Chondrocyte (in vitro differentiated cells): ENCODE measurements at regions not wholly inside any gene's neighbourhood (a gene's known extent, or its start where the extent isn't known, plus 50 kb on each side); places are given as distances from the start of the nearest gene placed in this dataset.

Experiments
- DNase-seq: peaks from one replicate; pipeline ENCODE4 v3.0.0; 2021; ENCODE audit warnings: mixed read lengths, low spot score
- H3K27ac Mint-ChIP-seq: one replicate; pipeline ENCODE4 v1.8.0; 2021; ENCODE audit warnings: mild to moderate bottlenecking, moderate library complexity, mixed read lengths; ENCODE audit not compliant: unreplicated experiment
- H3K27me3 Mint-ChIP-seq: 2 replicates; pipeline ENCODE4 v1.8.0; 2021; ENCODE audit warnings: low read depth, mixed read lengths
- H3K36me3 Mint-ChIP-seq: 2 replicates; pipeline ENCODE4 v1.8.0; 2021; ENCODE audit warnings: low read depth, mixed read lengths
- H3K4me1 Mint-ChIP-seq: 2 replicates; pipeline ENCODE4 v1.8.0; 2021; ENCODE audit warnings: low read depth, mild to moderate bottlenecking, mixed read lengths
- H3K4me3 Mint-ChIP-seq: one replicate; pipeline ENCODE4 v1.8.0; 2021; ENCODE audit warnings: mild to moderate bottlenecking, moderate library complexity, mixed read lengths; ENCODE audit not compliant: unreplicated experiment
- H3K9me3 Mint-ChIP-seq: 2 replicates; pipeline ENCODE4 v1.8.0; 2021; ENCODE audit warnings: low read depth, mixed read lengths
- TF ChIP-seq, protein P1 (sequence below): fragments of 200-600 bp; sonication (generic); IDR thresholded peaks from 2 replicates; pipeline ENCODE4 v1.5.0; 2021; ENCODE audit warnings: antibody characterized with exemption, mild to moderate bottlenecking, moderate library complexity

GRCh38 chr3:117995842-117996437 is 1038.7 kb downstream of the IGSF11 start:
- no peak overlapping the region for H3K4me3 Mint-ChIP-seq
- no peaks in the 10 kb centered on the region for H3K36me3 Mint-ChIP-seq
- DNase-seq: no peak
- TF ChIP-seq, protein P1, sequence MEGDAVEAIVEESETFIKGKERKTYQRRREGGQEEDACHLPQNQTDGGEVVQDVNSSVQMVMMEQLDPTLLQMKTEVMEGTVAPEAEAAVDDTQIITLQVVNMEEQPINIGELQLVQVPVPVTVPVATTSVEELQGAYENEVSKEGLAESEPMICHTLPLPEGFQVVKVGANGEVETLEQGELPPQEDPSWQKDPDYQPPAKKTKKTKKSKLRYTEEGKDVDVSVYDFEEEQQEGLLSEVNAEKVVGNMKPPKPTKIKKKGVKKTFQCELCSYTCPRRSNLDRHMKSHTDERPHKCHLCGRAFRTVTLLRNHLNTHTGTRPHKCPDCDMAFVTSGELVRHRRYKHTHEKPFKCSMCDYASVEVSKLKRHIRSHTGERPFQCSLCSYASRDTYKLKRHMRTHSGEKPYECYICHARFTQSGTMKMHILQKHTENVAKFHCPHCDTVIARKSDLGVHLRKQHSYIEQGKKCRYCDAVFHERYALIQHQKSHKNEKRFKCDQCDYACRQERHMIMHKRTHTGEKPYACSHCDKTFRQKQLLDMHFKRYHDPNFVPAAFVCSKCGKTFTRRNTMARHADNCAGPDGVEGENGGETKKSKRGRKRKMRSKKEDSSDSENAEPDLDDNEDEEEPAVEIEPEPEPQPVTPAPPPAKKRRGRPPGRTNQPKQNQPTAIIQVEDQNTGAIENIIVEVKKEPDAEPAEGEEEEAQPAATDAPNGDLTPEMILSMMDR: no peak
- H3K27me3 Mint-ChIP-seq: peaks cover 30% of the 10 kb centered on the region
- H3K27ac Mint-ChIP-seq: no peak overlapping the region
- H3K4me1 Mint-ChIP-seq: no peaks in the 10 kb centered on the region
- no peaks in the 10 kb centered on the region for H3K9me3 Mint-ChIP-seq

GRCh38 chr3:117997201-117998049 is 1037.2 kb downstream of the IGSF11 start:
- peak; percentile 80 for DNase-seq
- Mint-ChIP-seq H3K9me3 (no peaks in the 10 kb centered on the region), H3K4me1 (no peaks in the 10 kb centered on the region), H3K36me3 (no peaks in the 10 kb centered on the region), H3K27me3 (peaks cover 26% of the 10 kb centered on the region), H3K27ac (no peak overlapping the region), H3K4me3 (no peak overlapping the region)
- TF ChIP-seq, protein P1: peak; percentile 96

GRCh38 chr3:117998071-117998470 is 1036.6 kb downstream of the IGSF11 start:
- no peak overlapping the region for H3K4me3 Mint-ChIP-seq
- TF ChIP-seq, protein P1: no peak
- no peaks in the 10 kb centered on the region for H3K9me3 Mint-ChIP-seq
- peaks cover 26% of the 10 kb centered on the region for H3K27me3 Mint-ChIP-seq
- H3K4me1 Mint-ChIP-seq: no peaks in the 10 kb centered on the region
- no peak for DNase-seq
- no peak overlapping the region for H3K27ac Mint-ChIP-seq
- no peaks in the 10 kb centered on the region for H3K36me3 Mint-ChIP-seq

GRCh38 chr3:118000219-118000618 is 1034.4 kb downstream of the IGSF11 start:
- TF ChIP-seq, protein P1: no peak
- DNase-seq: no peak
- H3K27ac Mint-ChIP-seq: no peak overlapping the region
- no peaks in the 10 kb centered on the region for H3K9me3 Mint-ChIP-seq
- H3K4me3 Mint-ChIP-seq: no peak overlapping the region
- H3K27me3 Mint-ChIP-seq: peaks cover 18% of the 10 kb centered on the region
- no peaks in the 10 kb centered on the region for H3K36me3 Mint-ChIP-seq
- H3K4me1 Mint-ChIP-seq: no peaks in the 10 kb centered on the region

- Mint-ChIP-seq H3K27ac (no peak overlapping the region), H3K27me3 (peaks cover 16% of the 10 kb centered on the region), H3K9me3 (peaks cover 3% of the 10 kb centered on the region), H3K4me1 (no peaks in the 10 kb centered on the region), H3K36me3 (no peaks in the 10 kb centered on the region), H3K4me3 (no peak overlapping the region)
- DNase-seq: no peak
- TF ChIP-seq, protein P1: no peak
Measured at GRCh38 chr3:118001380-118001779, 1033.3 kb downstream of the IGSF11 start.
